ENCODE measurements at regions not wholly inside any gene's neighbourhood (a gene's known extent, or its start where the extent isn't known, plus 50 kb on each side); places are given as distances from the start of the nearest gene placed in this dataset.

GRCh38 chr2:34012715-34013302, 413.7 kb upstream of the FAM98A start:
- no peaks in the 10 kb centered on the region for H3K27me3 ChIP-seq (replicated peaks)

GRCh38 chr2:34011684-34012083, 412.6 kb upstream of the FAM98A start:
- no peak overlapping the region for H3K27ac ChIP-seq
- in situ Hi-C loops (cut with HindIII; ENCODE audit: low pct_ligation_motif_present, low sequenced_read_pairs) = no loop called here

More at GRCh38 chr2:34012715-34013302, 413.7 kb upstream of the FAM98A start:
- TF ChIP-seq CTCF (IDR thresholded peaks at IDR 0.05; ENCODE audit: low read depth, low read length, missing control alignments) = peak; percentile 77
- Histone ChIP-seq H3K4me3 (ENCODE audit: low read depth, low read length) (no peak overlapping the region), H3K36me3 (replicated peaks) (no peaks in the 10 kb centered on the region), H3K27ac (no peak overlapping the region)
- peak; percentile 62 for DNase-seq
- in situ Hi-C loops (cut with HindIII; ENCODE audit: low pct_ligation_motif_present, low sequenced_read_pairs) = no loop called here

GRCh38 chr2:34005901-34006300, 406.8 kb upstream of the FAM98A start:
- H3K27ac ChIP-seq = no peak overlapping the region
- in situ Hi-C loops (cut with HindIII; ENCODE audit: low pct_ligation_motif_present, low sequenced_read_pairs) = no loop called here
- no peak overlapping the region for H3K4me3 ChIP-seq (ENCODE audit: low read depth, low read length)
- no peak for TF ChIP-seq CTCF (IDR thresholded peaks at IDR 0.05; ENCODE audit: low read depth, low read length, missing control alignments)
- H3K27me3 ChIP-seq (replicated peaks) = no peaks in the 10 kb centered on the region
- DNase-seq = no peak
- H3K36me3 ChIP-seq (replicated peaks) = no peaks in the 10 kb centered on the region

More at GRCh38 chr2:34011684-34012083, 412.6 kb upstream of the FAM98A start:
- no peaks in the 10 kb centered on the region for H3K36me3 ChIP-seq (replicated peaks)
- no peak overlapping the region for H3K4me3 ChIP-seq (ENCODE audit: low read depth, low read length)
- no peak for TF ChIP-seq CTCF (IDR thresholded peaks at IDR 0.05; ENCODE audit: low read depth, low read length, missing control alignments)
- no peak for DNase-seq
- H3K27me3 ChIP-seq (replicated peaks) = no peaks in the 10 kb centered on the region

- TF ChIP-seq CTCF (IDR thresholded peaks at IDR 0.05; ENCODE audit: low read depth, low read length, missing control alignments) = no peak
- in situ Hi-C loops (cut with HindIII; ENCODE audit: low pct_ligation_motif_present, low sequenced_read_pairs) = no loop called here
- no peak overlapping the region for H3K4me3 ChIP-seq (ENCODE audit: low read depth, low read length)
These were observed 405.8 kb upstream of the FAM98A start for GRCh38 chr2:34004936-34005335.

GRCh38 chr2:34003795-34004194, 404.7 kb upstream of the FAM98A start:
- TF ChIP-seq CTCF (IDR thresholded peaks at IDR 0.05; ENCODE audit: low read depth, low read length, missing control alignments) = no peak
- DNase-seq = no peak
- no peaks in the 10 kb centered on the region for H3K27me3 ChIP-seq (replicated peaks)
- no peak overlapping the region for H3K4me3 ChIP-seq (ENCODE audit: low read depth, low read length)
- no peak overlapping the region for H3K27ac ChIP-seq
- in situ Hi-C loops (cut with HindIII; ENCODE audit: low pct_ligation_motif_present, low sequenced_read_pairs) = no loop called here
- H3K36me3 ChIP-seq (replicated peaks) = no peaks in the 10 kb centered on the region

More at GRCh38 chr2:34004936-34005335, 405.8 kb upstream of the FAM98A start:
- Histone ChIP-seq H3K27me3 (replicated peaks) (no peaks in the 10 kb centered on the region), H3K27ac (no peak overlapping the region), H3K36me3 (replicated peaks) (no peaks in the 10 kb centered on the region)
- DNase-seq = no peak

GRCh38 chr2:34001557-34001956, 402.5 kb upstream of the FAM98A start:
- no peak for TF ChIP-seq CTCF (IDR thresholded peaks at IDR 0.05; ENCODE audit: low read depth, low read length, missing control alignments)
- in situ Hi-C loops (cut with HindIII; ENCODE audit: low pct_ligation_motif_present, low sequenced_read_pairs) = no loop called here
- Histone ChIP-seq H3K27ac (no peak overlapping the region), H3K4me3 (ENCODE audit: low read depth, low read length) (no peak overlapping the region), H3K27me3 (replicated peaks) (no peaks in the 10 kb centered on the region), H3K36me3 (replicated peaks) (no peaks in the 10 kb centered on the region)
- no peak for DNase-seq

Measured in brain microvascular endothelial cell (primary cell).